T-cell (primary cell): ENCODE measurements at regions not wholly inside any gene's neighbourhood (a gene's known extent, or its start where the extent isn't known, plus 50 kb on each side); places are given as distances from the start of the nearest gene placed in this dataset.

Experiments
- ATAC-seq, 4 experiments: fragments of 200-7000 bp in 3 of 4; fragments of 150-1000 bp in 1 of 4; cut with Tn5 transposase; replicated peaks in 1 of 4; 1 replicate in 3 of 4; 2 replicates in 1 of 4; pipeline ENCODE4 v1.10.0; 2021; ENCODE audit warnings: moderate library complexity in 3 of 4, mild to moderate bottlenecking in 2 of 4, moderate number of reproducible peaks in 1 of 4
- CTCF ChIA-PET, 2 donors: fragments of 300-600 bp; sonication (Branson Sonifier 250); formaldehyde crosslinking; loops; one replicate each; lab custom pipeline; 2022; ENCODE audit warnings: antibody characterized with exemption in 2 of 2; lab: Charles Lee
- POLR2A ChIA-PET, 2 donors: fragments of 300-600 bp; sonication (Branson Sonifier 250); formaldehyde crosslinking; loops; one replicate each; lab custom pipeline; 2022; ENCODE audit warnings: antibody characterized with exemption in 2 of 2; lab: Charles Lee
- DNase-seq, 35 experiments: peaks; one replicate each; pipeline versions ENCODE4 v3.0.0 to v3.0.0-alpha.2; 2013 to 2023
- H3K27ac ChIP-seq: one replicate; pipeline ENCODE4 v1.5.1; 2013; ENCODE audit warnings: low read length
- H3K27me3 ChIP-seq, 2 experiments: replicated peaks in 1 of 2; 1 replicate in 1 of 2; 2 replicates in 1 of 2; pipeline versions ENCODE4 v1.6.1 to v1.7.0; 2013; ENCODE audit warnings: low read length in 1 of 2, mixed read lengths in 1 of 2; ENCODE audit not compliant: control insufficient read depth in 2 of 2, insufficient read depth in 2 of 2; ENCODE audit errors: extremely low read depth in 1 of 2
- H3K36me3 ChIP-seq, 2 donors: 1 replicate in 1 of 2; 2 replicates in 1 of 2; pipeline versions ENCODE4 v1.6.1 to v1.7.0; 2013; ENCODE audit warnings: low read length in 1 of 2; ENCODE audit not compliant: control insufficient read depth in 2 of 2, insufficient read depth in 1 of 2; ENCODE audit errors: extremely low read depth in 1 of 2
- H3K4me1 ChIP-seq, 2 experiments: 1 replicate in 1 of 2; 2 replicates in 1 of 2; pipeline versions ENCODE4 v1.6.1 to v1.7.0; 2013; ENCODE audit warnings: low read length in 2 of 2, mixed read lengths in 1 of 2; ENCODE audit not compliant: insufficient read depth in 2 of 2, control insufficient read depth in 1 of 2; ENCODE audit errors: extremely low read depth in 1 of 2
- H3K4me3 ChIP-seq, 2 donors: 1 replicate in 1 of 2; 2 replicates in 1 of 2; pipeline versions ENCODE4 v1.5.1 to v1.7.0; 2013; ENCODE audit warnings: mild to moderate bottlenecking in 2 of 2, low read length in 1 of 2, moderate library complexity in 1 of 2; ENCODE audit not compliant: control insufficient read depth in 1 of 2; ENCODE audit errors: extremely low read depth in 1 of 2
- H3K9me3 ChIP-seq: 2 replicates; pipeline ENCODE4 v1.7.0; 2013
- H3K27ac Mint-ChIP-seq, 2 donors: one replicate each; pipeline ENCODE4 v1.8.0; 2020 to 2021; ENCODE audit warnings: mild to moderate bottlenecking in 2 of 2, mixed read lengths in 2 of 2
- H3K27me3 Mint-ChIP-seq, 2 donors: one replicate each; pipeline ENCODE4 v1.8.0; 2021 to 2022; ENCODE audit warnings: mixed read lengths in 2 of 2
- H3K36me3 Mint-ChIP-seq: one replicate; pipeline ENCODE4 v1.8.0; 2021; ENCODE audit warnings: mixed read lengths
- H3K4me1 Mint-ChIP-seq, 3 donors: one replicate each; pipeline ENCODE4 v1.8.0; 2020 to 2022; ENCODE audit warnings: mixed read lengths in 3 of 3, mild to moderate bottlenecking in 1 of 3
- H3K4me3 Mint-ChIP-seq, 3 donors: one replicate each; pipeline ENCODE4 v1.8.0; 2020 to 2022; ENCODE audit warnings: mild to moderate bottlenecking in 3 of 3, mixed read lengths in 3 of 3, moderate library complexity in 3 of 3
- H3K9me3 Mint-ChIP-seq, 3 donors: one replicate each; pipeline ENCODE4 v1.8.0; 2020 to 2022; ENCODE audit warnings: mixed read lengths in 3 of 3
- WGBS: methylation state at CpG from one replicate; pipeline ENCODE4 v1.1.5; 2013; ENCODE audit warnings: missing lambda C conversion rate; ENCODE audit not compliant: insufficient coverage; 5-methylcytosine and 5-hydroxymethylcytosine counted together

DNA sequence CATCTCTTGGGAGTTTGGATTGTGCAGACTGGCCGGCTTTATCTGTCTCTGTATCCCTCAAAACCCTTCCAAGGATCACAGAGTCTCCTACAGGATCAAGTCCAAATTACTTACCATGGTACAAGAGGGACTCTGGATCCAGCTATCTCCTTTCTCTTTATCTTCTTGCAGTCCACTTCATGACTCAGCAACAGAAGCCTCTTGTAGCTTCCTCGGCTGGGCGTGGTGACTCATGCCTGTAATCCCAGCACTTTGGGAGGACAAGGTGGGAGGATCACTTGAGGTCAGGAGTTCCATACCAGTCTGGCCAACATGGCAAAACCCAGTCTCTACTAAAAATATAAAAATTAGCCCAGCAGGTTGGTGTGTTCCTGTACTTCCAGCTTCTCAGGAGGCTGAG, 189.7 kb downstream of the BCAT1 start:
- DNase-seq (no peak), ATAC-seq (no peak)
- Histone ChIP-seq H3K36me3 (no peaks in the 10 kb centered on the region), H3K27me3 (no peaks in the 10 kb centered on the region), H3K4me3 (no peak overlapping the region), H3K27ac (no peak overlapping the region), H3K9me3 (no peaks in the 10 kb centered on the region), H3K4me1 (no peaks in the 10 kb centered on the region)
- H3K4me1 Mint-ChIP-seq: no peaks in the 10 kb centered on the region
- POLR2A ChIA-PET: no interaction called here
- H3K27me3 Mint-ChIP-seq: peaks cover 2 to 5% of the 10 kb centered on the region in 2 donors
- no peaks in the 10 kb centered on the region for H3K9me3 Mint-ChIP-seq
- CTCF ChIA-PET: no interaction called here
- no peaks in the 10 kb centered on the region for H3K36me3 Mint-ChIP-seq
- H3K4me3 Mint-ChIP-seq: no peak overlapping the region
- WGBS: no CpG with 5 or more reads among the region's 3 CpGs
- no peak overlapping the region for H3K27ac Mint-ChIP-seq

- H3K4me1 Mint-ChIP-seq: no peaks in the 10 kb centered on the region
- H3K27ac Mint-ChIP-seq: no peak overlapping the region
- Histone ChIP-seq H3K27ac (no peak overlapping the region), H3K36me3 (no peaks in the 10 kb centered on the region), H3K9me3 (no peaks in the 10 kb centered on the region), H3K4me3 (no peak overlapping the region), H3K27me3 (no peaks in the 10 kb centered on the region), H3K4me1 (no peaks in the 10 kb centered on the region)
- no peak overlapping the region for H3K4me3 Mint-ChIP-seq
- no peak for DNase-seq
- no peaks in the 10 kb centered on the region for H3K9me3 Mint-ChIP-seq
- ATAC-seq: no peak
- ChIA-PET POLR2A (no interaction called here), CTCF (no interaction called here)
- H3K27me3 Mint-ChIP-seq: peaks cover 2 to 5% of the 10 kb centered on the region in 2 donors
- H3K36me3 Mint-ChIP-seq: no peaks in the 10 kb centered on the region
- WGBS: no CpG with 5 or more reads among the region's 3 CpGs
Measured at GRCh38 chr12:24756479-24757024, 192.3 kb downstream of the BCAT1 start.

GRCh38 chr12:24754690-24755638, 193.9 kb downstream of the BCAT1 start:
- H3K27me3 Mint-ChIP-seq: peaks cover 2 to 5% of the 10 kb centered on the region in 2 donors
- CTCF ChIA-PET: interaction anchor here in 1 of 2 donors (0.6 kb wide), 2 partner anchors 25 to 369 kb away, joined by 4 to 6 read pairs; no protein-coding TSS in a partner anchor
- no peaks in the 10 kb centered on the region for H3K4me1 ChIP-seq
- ATAC-seq (no peak), DNase-seq (no peak)
- no peaks in the 10 kb centered on the region for H3K36me3 ChIP-seq
- H3K36me3 Mint-ChIP-seq: no peaks in the 10 kb centered on the region
- no peaks in the 10 kb centered on the region for H3K4me1 Mint-ChIP-seq
- H3K27me3 ChIP-seq: no peaks in the 10 kb centered on the region
- no peak overlapping the region for H3K4me3 ChIP-seq
- H3K9me3 ChIP-seq: no peaks in the 10 kb centered on the region
- POLR2A ChIA-PET: no interaction called here
- H3K9me3 Mint-ChIP-seq: no peaks in the 10 kb centered on the region
- H3K4me3 Mint-ChIP-seq: no peak overlapping the region
- no peak overlapping the region for H3K27ac Mint-ChIP-seq
- no CpG with 5 or more reads among the region's 7 CpGs for whole genome bisulfite sequencing
- H3K27ac ChIP-seq: no peak overlapping the region

- no peaks in the 10 kb centered on the region for H3K36me3 Mint-ChIP-seq
- no peak for ATAC-seq
- peaks cover 2 to 5% of the 10 kb centered on the region in 2 donors for H3K27me3 Mint-ChIP-seq
- no peaks in the 10 kb centered on the region for H3K27me3 ChIP-seq
- DNase-seq: no peak
- H3K36me3 ChIP-seq: no peaks in the 10 kb centered on the region
- 100% methylated on average over 1 of the region's 4 CpGs for WGBS
- no peaks in the 10 kb centered on the region for H3K9me3 Mint-ChIP-seq
- H3K4me3 Mint-ChIP-seq: no peak overlapping the region
- H3K4me1 ChIP-seq: no peaks in the 10 kb centered on the region
- no peak overlapping the region for H3K27ac ChIP-seq
- ChIA-PET POLR2A (no interaction called here), CTCF (interaction anchor here in 1 of 2 donors (0.6 kb wide), 1 partner anchor 989 kb away, joined by 3 read pairs; no protein-coding TSS in a partner anchor)
- no peak overlapping the region for H3K27ac Mint-ChIP-seq
- H3K9me3 ChIP-seq: no peaks in the 10 kb centered on the region
- no peaks in the 10 kb centered on the region for H3K4me1 Mint-ChIP-seq
- no peak overlapping the region for H3K4me3 ChIP-seq
Measured at GRCh38 chr12:24752763-24753462, 196.0 kb downstream of the BCAT1 start.

- no peaks in the 10 kb centered on the region for H3K9me3 ChIP-seq
- H3K27ac ChIP-seq: no peak overlapping the region
- Mint-ChIP-seq H3K36me3 (no peaks in the 10 kb centered on the region), H3K27me3 (peaks cover 2 to 5% of the 10 kb centered on the region in 2 donors), H3K9me3 (no peaks in the 10 kb centered on the region), H3K4me1 (no peaks in the 10 kb centered on the region), H3K27ac (no peak overlapping the region), H3K4me3 (no peak overlapping the region)
- no peaks in the 10 kb centered on the region for H3K4me1 ChIP-seq
- H3K27me3 ChIP-seq: no peaks in the 10 kb centered on the region
- CTCF ChIA-PET: no interaction called here
- ATAC-seq: no peak
- POLR2A ChIA-PET: no interaction called here
- DNase-seq: no peak
- 67% methylated on average over 3 of the region's 3 CpGs for WGBS
- no peak overlapping the region for H3K4me3 ChIP-seq
- no peaks in the 10 kb centered on the region for H3K36me3 ChIP-seq
Measured at GRCh38 chr12:24751181-24751580, 197.7 kb downstream of the BCAT1 start.

DNA sequence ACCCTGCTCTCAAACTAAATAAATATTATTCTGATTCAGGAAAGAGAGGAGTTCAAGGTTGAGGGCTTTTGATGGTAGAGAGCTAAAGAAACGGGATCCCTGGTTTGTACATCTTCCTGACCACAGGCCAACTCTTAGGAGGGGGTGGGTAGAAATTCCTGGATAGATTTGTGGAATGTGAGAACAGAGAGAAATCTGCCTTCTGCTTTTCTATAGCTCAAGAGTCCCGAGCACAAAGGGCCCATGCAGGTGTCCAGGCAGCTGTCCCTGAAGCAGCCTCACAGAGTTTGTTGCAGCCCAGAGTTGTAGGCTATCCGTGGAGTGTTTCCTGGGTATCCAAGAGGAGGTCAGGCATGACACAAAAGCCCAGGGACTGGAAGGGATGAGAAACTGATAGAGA, 198.6 kb downstream of the BCAT1 start:
- POLR2A ChIA-PET: no interaction called here
- H3K9me3 ChIP-seq: no peaks in the 10 kb centered on the region
- H3K27me3 ChIP-seq: no peaks in the 10 kb centered on the region
- no peaks in the 10 kb centered on the region for H3K4me1 Mint-ChIP-seq
- 82% methylated on average over 2 of the region's 3 CpGs for WGBS
- peaks cover 0 to 5% of the 10 kb centered on the region in 2 donors for H3K27me3 Mint-ChIP-seq
- no peak overlapping the region for H3K27ac ChIP-seq
- H3K4me1 ChIP-seq: no peaks in the 10 kb centered on the region
- no peak overlapping the region for H3K27ac Mint-ChIP-seq
- H3K4me3 Mint-ChIP-seq: no peak overlapping the region
- DNase-seq (no peak), ATAC-seq (no peak)
- CTCF ChIA-PET: no interaction called here
- no peaks in the 10 kb centered on the region for H3K36me3 Mint-ChIP-seq
- no peaks in the 10 kb centered on the region for H3K9me3 Mint-ChIP-seq
- no peak overlapping the region for H3K4me3 ChIP-seq
- no peaks in the 10 kb centered on the region for H3K36me3 ChIP-seq
